Sigmoid colon (tissue), 6 donors: ENCODE measurements at regions not wholly inside any gene's neighbourhood (a gene's known extent, or its start where the extent isn't known, plus 50 kb on each side); places are given as distances from the start of the nearest gene placed in this dataset.

Source experiments
- DNase-seq: peaks from one replicate; pipeline ENCODE4 v3.0.0-alpha.2; 2019
- H3K27ac ChIP-seq, 4 donors: fragments of 200-600 bp; sonication (generic); one replicate each; pipeline ENCODE4 v1.5.1; 2016 to 2019; ENCODE audit warnings: mild to moderate bottlenecking in 1 of 4
- H3K27me3 ChIP-seq, 3 donors: fragments of 200-600 bp; sonication (generic); one replicate each; pipeline ENCODE4 v1.5.1; 2019; ENCODE audit warnings: mild to moderate bottlenecking in 1 of 3
- H3K36me3 ChIP-seq, 4 donors: fragments of 200-600 bp; sonication (generic); one replicate each; pipeline ENCODE4 v1.5.1; 2016 to 2019
- H3K4me1 ChIP-seq, 4 donors: fragments of 200-600 bp; sonication (generic); one replicate each; pipeline ENCODE4 v1.5.1; 2017 to 2019
- H3K4me3 ChIP-seq, 4 donors: fragments of 200-600 bp; sonication (generic); one replicate each; pipeline ENCODE4 v1.5.1; 2017 to 2019; ENCODE audit warnings: mild to moderate bottlenecking in 2 of 4, moderate library complexity in 1 of 4
- H3K9me3 ChIP-seq, 4 donors: fragments of 200-600 bp in 3 of 4; sonication (generic) in 3 of 4; one replicate each; pipeline versions ENCODE4 v1.5.1 to v1.6.1; 2013 to 2019
- CTCF ChIP-seq, 4 experiments: fragments of 450-650 bp in 3 of 4; fragments of 200-600 bp in 1 of 4; IDR thresholded peaks; one replicate each; pipeline ENCODE4 v1.5.1; 2016 to 2019; ENCODE audit warnings: antibody characterized with exemption in 4 of 4, mild to moderate bottlenecking in 3 of 4, moderate library complexity in 2 of 4
- EP300 ChIP-seq, 4 donors: sonication (generic); formaldehyde crosslinking; IDR thresholded peaks; one replicate each; pipeline ENCODE4 v1.6.1; 2017; ENCODE audit warnings: antibody characterized with exemption in 4 of 4
- POLR2A ChIP-seq, 2 donors: fragments of 450-650 bp; IDR thresholded peaks; one replicate each; pipeline ENCODE4 v1.6.1; 2016; ENCODE audit warnings: antibody characterized with exemption in 2 of 2, mild to moderate bottlenecking in 2 of 2, moderate library complexity in 2 of 2
- POLR2AphosphoS5 ChIP-seq, 4 donors: sonication (generic); formaldehyde crosslinking; IDR thresholded peaks; one replicate each; pipeline ENCODE4 v1.6.1; 2017; ENCODE audit warnings: antibody characterized with exemption in 4 of 4
- WGBS, 2 donors: extraction: QIAGEN DNeasy Blood & Tissue Kit; methylation state at CpG; one replicate each; pipeline ENCODE4 v1.1.7; 2013; 5-methylcytosine and 5-hydroxymethylcytosine counted together
- intact Hi-C: fragments of 100-400 bp; cut with DNase I; formaldehyde crosslinking; loops from one replicate; pipeline ENCODE4 v1.15.1; 2023
- donor health status: healthy with polysubstance abuse.
- donor health status: healthy.

GRCh38 chr10:62511656-62512055 lies 137.5 kb downstream of the ZNF365 start:
- no peaks in the 10 kb centered on the region for H3K36me3 ChIP-seq
- no peaks in the 10 kb centered on the region for H3K4me1 ChIP-seq
- TF ChIP-seq POLR2A (IDR thresholded peaks at IDR 0.05), result no peak
- no peak for TF ChIP-seq POLR2AphosphoS5 (IDR thresholded peaks at IDR 0.05)
- no peak for TF ChIP-seq EP300 (IDR thresholded peaks at IDR 0.05)
- TF ChIP-seq CTCF (IDR thresholded peaks at IDR 0.05), result no peak
- H3K27ac ChIP-seq, result no peak overlapping the region
- H3K9me3 ChIP-seq, result no peaks in the 10 kb centered on the region
- no peak overlapping the region for H3K4me3 ChIP-seq
- intact Hi-C loops, result no loop called here
- DNase-seq, result no peak
- no peaks in the 10 kb centered on the region for H3K27me3 ChIP-seq
- 84 to 85% methylated on average over 2 of the region's 2 CpGs for WGBS, 2 donors

- 69 to 82% methylated on average over 5 of the region's 5 CpGs for WGBS, 2 donors
- Histone ChIP-seq H3K27me3 (no peaks in the 10 kb centered on the region), H3K27ac (no peak overlapping the region), H3K4me1 (no peaks in the 10 kb centered on the region), H3K36me3 (no peaks in the 10 kb centered on the region), H3K4me3 (no peak overlapping the region), H3K9me3 (no peaks in the 10 kb centered on the region)
- TF ChIP-seq CTCF (IDR thresholded peaks at IDR 0.05), result no peak
- no peak for TF ChIP-seq POLR2AphosphoS5 (IDR thresholded peaks at IDR 0.05)
- no peak for TF ChIP-seq POLR2A (IDR thresholded peaks at IDR 0.05)
- no peak for TF ChIP-seq EP300 (IDR thresholded peaks at IDR 0.05)
- DNase-seq, result no peak
- intact Hi-C loops, result no loop called here
Measured at GRCh38 chr10:62512732-62513475, 138.7 kb downstream of the ZNF365 start.

- no peaks in the 10 kb centered on the region for H3K36me3 ChIP-seq
- TF ChIP-seq POLR2A (IDR thresholded peaks at IDR 0.05), result no peak
- no peak for TF ChIP-seq POLR2AphosphoS5 (IDR thresholded peaks at IDR 0.05)
- no peak for TF ChIP-seq CTCF (IDR thresholded peaks at IDR 0.05)
- TF ChIP-seq EP300 (IDR thresholded peaks at IDR 0.05), result no peak
- intact Hi-C loops, result no loop called here
- no peak for DNase-seq
- H3K4me1 ChIP-seq, result no peaks in the 10 kb centered on the region
- H3K4me3 ChIP-seq, result no peak overlapping the region
- 77 to 88% methylated on average over 6 of the region's 6 CpGs for WGBS, 2 donors
- H3K27me3 ChIP-seq, result no peaks in the 10 kb centered on the region
- H3K27ac ChIP-seq, result no peak overlapping the region
- H3K9me3 ChIP-seq, result no peaks in the 10 kb centered on the region
Measured at GRCh38 chr10:62514079-62514693, 140.0 kb downstream of the ZNF365 start.

GRCh38 chr10:62517252-62517651 lies 143.1 kb downstream of the ZNF365 start:
- intact Hi-C loops, result no loop called here
- Histone ChIP-seq H3K9me3 (no peaks in the 10 kb centered on the region), H3K36me3 (no peaks in the 10 kb centered on the region), H3K27me3 (no peaks in the 10 kb centered on the region), H3K27ac (no peak overlapping the region), H3K4me3 (no peak overlapping the region), H3K4me1 (no peaks in the 10 kb centered on the region)
- DNase-seq, result no peak
- TF ChIP-seq CTCF (IDR thresholded peaks at IDR 0.05) (no peak), POLR2A (IDR thresholded peaks at IDR 0.05) (no peak), POLR2AphosphoS5 (IDR thresholded peaks at IDR 0.05) (no peak), EP300 (IDR thresholded peaks at IDR 0.05) (no peak)
- WGBS, 2 donors, result 95 to 96% methylated on average over 2 of the region's 2 CpGs
